Trophoblast cell (in vitro differentiated cells and primary cell): ENCODE measurements at regions not wholly inside any gene's neighbourhood (a gene's known extent, or its start where the extent isn't known, plus 50 kb on each side); places are given as distances from the start of the nearest gene placed in this dataset.

Experiments used
- DNase-seq, 2 donors: peaks; one replicate each; pipeline ENCODE4 v3.0.0-alpha.2; 2016
- H2AFZ ChIP-seq: 2 replicates; pipeline ENCODE4 v1.6.1; 2013; ENCODE audit warnings: low read length, moderate library complexity, mild to moderate bottlenecking; ENCODE audit not compliant: insufficient read depth, poor library complexity
- H2AK5ac ChIP-seq: 2 replicates; pipeline ENCODE4 v1.6.1; 2013; ENCODE audit warnings: mild to moderate bottlenecking, low read length
- H2BK120ac ChIP-seq: 2 replicates; pipeline ENCODE4 v1.6.1; 2013; ENCODE audit warnings: low read length, mild to moderate bottlenecking, moderate library complexity; ENCODE audit not compliant: insufficient read depth, poor library complexity
- H2BK12ac ChIP-seq: 2 replicates; pipeline ENCODE4 v1.6.1; 2013; ENCODE audit warnings: mild to moderate bottlenecking, low read length, moderate library complexity
- H2BK5ac ChIP-seq: 2 replicates; pipeline ENCODE4 v1.6.1; 2013; ENCODE audit warnings: low read length, low read depth, moderate library complexity, mild to moderate bottlenecking; ENCODE audit not compliant: poor library complexity
- H3K14ac ChIP-seq: 2 replicates; pipeline ENCODE4 v1.6.1; 2013; ENCODE audit warnings: mild to moderate bottlenecking, low read length
- H3K18ac ChIP-seq: 2 replicates; pipeline ENCODE4 v1.6.1; 2013; ENCODE audit warnings: mild to moderate bottlenecking, low read length
- H3K23ac ChIP-seq: 2 replicates; pipeline ENCODE4 v1.6.1; 2013; ENCODE audit warnings: low read length
- H3K27ac ChIP-seq: 2 replicates; pipeline ENCODE4 v1.5.1; 2013; ENCODE audit warnings: low read depth, mild to moderate bottlenecking, inconsistent platforms, low read length, moderate library complexity
- H3K27me3 ChIP-seq: 2 replicates; pipeline ENCODE4 v1.6.1; 2013; ENCODE audit warnings: inconsistent platforms, mild to moderate bottlenecking, low read length, moderate library complexity; ENCODE audit not compliant: insufficient read depth
- H3K36me3 ChIP-seq, 2 experiments: 1 replicate in 1 of 2; 2 replicates in 1 of 2; pipeline ENCODE4 v1.6.1; 2013; ENCODE audit warnings: low read length in 2 of 2, mild to moderate bottlenecking in 2 of 2, moderate library complexity in 1 of 2; ENCODE audit not compliant: insufficient read depth in 2 of 2, control insufficient read depth in 1 of 2
- H3K4ac ChIP-seq: 2 replicates; pipeline ENCODE4 v1.6.1; 2013; ENCODE audit warnings: low read depth, mild to moderate bottlenecking, low read length, moderate library complexity
- H3K4me1 ChIP-seq, 2 experiments: 1 replicate in 1 of 2; 2 replicates in 1 of 2; pipeline ENCODE4 v1.6.1; 2013; ENCODE audit warnings: low read length in 2 of 2, mild to moderate bottlenecking in 2 of 2, moderate library complexity in 1 of 2; ENCODE audit not compliant: insufficient read depth in 2 of 2, control insufficient read depth in 1 of 2
- H3K4me2 ChIP-seq: 2 replicates; pipeline ENCODE4 v1.6.1; 2013; ENCODE audit warnings: inconsistent platforms, mild to moderate bottlenecking, low read length, moderate library complexity
- H3K4me3 ChIP-seq: 2 replicates; pipeline ENCODE4 v1.5.1; 2013; ENCODE audit warnings: mild to moderate bottlenecking, low read depth, low read length, inconsistent platforms
- H3K79me1 ChIP-seq: one replicate; pipeline ENCODE4 v1.6.1; 2013; ENCODE audit warnings: low read length
- H3K79me2 ChIP-seq: 2 replicates; pipeline ENCODE4 v1.6.1; 2013; ENCODE audit warnings: low read length, mild to moderate bottlenecking; ENCODE audit not compliant: control insufficient read depth, insufficient read depth, poor library complexity
- H3K9ac ChIP-seq: 2 replicates; pipeline ENCODE4 v1.6.1; 2013; ENCODE audit warnings: mild to moderate bottlenecking, low read length
- H3K9me3 ChIP-seq: 2 replicates; pipeline ENCODE4 v1.6.1; 2013; ENCODE audit warnings: low read depth, mild to moderate bottlenecking, control low read depth, inconsistent platforms, low read length; ENCODE audit not compliant: insufficient read depth
- H4K12ac ChIP-seq: 2 replicates; pipeline ENCODE4 v1.6.1; 2013; ENCODE audit warnings: low read depth, mild to moderate bottlenecking, low read length, moderate library complexity
- H4K8ac ChIP-seq: 2 replicates; pipeline ENCODE4 v1.6.1; 2013; ENCODE audit warnings: low read depth, mild to moderate bottlenecking, low read length, moderate library complexity
- H4K91ac ChIP-seq: one replicate; pipeline ENCODE4 v1.6.1; 2013; ENCODE audit warnings: low read depth, mild to moderate bottlenecking, low read length, moderate library complexity
- WGBS: extraction: QIAGEN DNeasy Blood & Tissue Kit; methylation state at CpG from one replicate; pipeline ENCODE4 v1.1.7; 2013; ENCODE audit warnings: missing lambda C conversion rate; ENCODE audit not compliant: insufficient read length, insufficient coverage; ENCODE audit errors: extremely low coverage; 5-methylcytosine and 5-hydroxymethylcytosine counted together

DNA sequence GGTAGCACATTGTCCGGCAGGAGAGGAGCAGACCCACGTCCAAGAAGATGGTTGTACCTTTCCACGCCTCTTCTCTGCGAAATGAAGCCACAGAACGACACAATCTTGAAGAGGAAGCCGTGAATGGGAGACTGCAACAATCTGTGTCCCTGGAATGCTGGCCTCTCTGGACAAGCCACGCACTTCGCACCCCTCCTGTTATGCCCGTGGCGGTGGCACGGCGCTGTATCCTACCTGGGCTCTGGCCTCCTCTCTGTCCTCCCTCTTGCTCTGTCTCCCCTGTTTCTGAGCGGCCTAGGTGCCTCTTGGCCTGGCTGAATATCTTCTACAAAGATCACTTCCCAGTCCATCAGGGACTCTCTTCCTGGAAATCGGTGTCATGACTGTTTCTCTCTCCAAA lies 717.8 kb downstream of the KCNJ18 start:
- Histone ChIP-seq H3K27ac (no peak overlapping the region), H3K23ac (no peak overlapping the region), H2AFZ (no peak overlapping the region), H2BK120ac (no peak overlapping the region), H4K12ac (no peak overlapping the region), H3K18ac (no peak overlapping the region), H3K27me3 (no peaks in the 10 kb centered on the region), H4K8ac (no peak overlapping the region), H3K9me3 (peaks cover 45% of the 10 kb centered on the region), H3K79me1 (no peaks in the 10 kb centered on the region), H2BK12ac (no peak overlapping the region), H3K4ac (no peak overlapping the region), H3K4me1 (no peaks in the 10 kb centered on the region), H3K4me3 (no peak overlapping the region), H2AK5ac (no peak overlapping the region), H3K79me2 (no peaks in the 10 kb centered on the region), H3K4me2 (no peak overlapping the region), H3K9ac (no peak overlapping the region), H2BK5ac (no peak overlapping the region), H4K91ac (no peak overlapping the region), H3K36me3 (peaks cover 0 to 2% of the 10 kb centered on the region in 2 experiments), H3K14ac (no peak overlapping the region)
- DNase-seq: no peak
- WGBS: no CpG with 5 or more reads among the region's 14 CpGs

DNA sequence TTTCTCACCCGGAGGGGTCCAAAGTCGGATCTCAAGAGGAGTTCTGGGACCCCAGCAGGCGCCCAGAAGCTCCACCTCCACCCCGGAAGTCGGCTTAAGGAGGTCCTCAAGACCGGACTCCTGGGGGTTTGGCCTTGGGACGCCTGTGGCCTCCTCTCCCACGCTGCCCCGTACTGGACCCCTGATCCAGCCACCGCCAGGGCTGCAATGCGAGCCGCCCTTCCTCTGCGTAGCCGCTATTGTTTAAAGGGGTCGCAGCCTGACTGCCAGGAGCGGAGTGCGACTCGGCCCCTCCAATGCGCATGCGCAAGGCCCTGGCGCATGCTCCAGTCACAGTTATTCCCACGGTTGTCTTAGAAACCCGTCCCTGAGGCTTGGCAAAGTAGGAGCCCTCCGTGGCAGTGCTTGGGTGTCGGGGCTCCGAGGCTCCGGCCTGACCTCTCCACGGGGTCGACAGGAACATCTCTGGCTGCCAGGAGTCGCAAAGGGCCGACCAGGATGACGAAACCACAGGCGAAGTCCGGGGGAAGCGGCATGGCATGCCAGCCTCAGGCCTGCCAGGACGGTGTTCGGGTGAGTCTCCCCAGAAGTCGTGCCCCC lies 719.0 kb downstream of the KCNJ18 start:
- Histone ChIP-seq H2BK5ac (no peak overlapping the region), H3K4me2 (no peak overlapping the region), H3K4ac (no peak overlapping the region), H2AK5ac (no peak overlapping the region), H3K9me3 (peaks cover 45% of the 10 kb centered on the region), H4K12ac (no peak overlapping the region), H3K36me3 (peaks cover 0 to 2% of the 10 kb centered on the region in 2 experiments), H3K18ac (no peak overlapping the region), H3K79me2 (no peaks in the 10 kb centered on the region), H3K27ac (no peak overlapping the region), H3K23ac (no peak overlapping the region), H3K27me3 (no peaks in the 10 kb centered on the region), H2BK120ac (no peak overlapping the region), H2AFZ (no peak overlapping the region), H4K91ac (no peak overlapping the region), H3K4me3 (no peak overlapping the region), H2BK12ac (no peak overlapping the region), H3K9ac (no peak overlapping the region), H3K79me1 (no peaks in the 10 kb centered on the region), H3K14ac (no peak overlapping the region), H3K4me1 (no peaks in the 10 kb centered on the region), H4K8ac (no peak overlapping the region)
- no peak for DNase-seq
- WGBS: no CpG with 5 or more reads among the region's 38 CpGs

DNA sequence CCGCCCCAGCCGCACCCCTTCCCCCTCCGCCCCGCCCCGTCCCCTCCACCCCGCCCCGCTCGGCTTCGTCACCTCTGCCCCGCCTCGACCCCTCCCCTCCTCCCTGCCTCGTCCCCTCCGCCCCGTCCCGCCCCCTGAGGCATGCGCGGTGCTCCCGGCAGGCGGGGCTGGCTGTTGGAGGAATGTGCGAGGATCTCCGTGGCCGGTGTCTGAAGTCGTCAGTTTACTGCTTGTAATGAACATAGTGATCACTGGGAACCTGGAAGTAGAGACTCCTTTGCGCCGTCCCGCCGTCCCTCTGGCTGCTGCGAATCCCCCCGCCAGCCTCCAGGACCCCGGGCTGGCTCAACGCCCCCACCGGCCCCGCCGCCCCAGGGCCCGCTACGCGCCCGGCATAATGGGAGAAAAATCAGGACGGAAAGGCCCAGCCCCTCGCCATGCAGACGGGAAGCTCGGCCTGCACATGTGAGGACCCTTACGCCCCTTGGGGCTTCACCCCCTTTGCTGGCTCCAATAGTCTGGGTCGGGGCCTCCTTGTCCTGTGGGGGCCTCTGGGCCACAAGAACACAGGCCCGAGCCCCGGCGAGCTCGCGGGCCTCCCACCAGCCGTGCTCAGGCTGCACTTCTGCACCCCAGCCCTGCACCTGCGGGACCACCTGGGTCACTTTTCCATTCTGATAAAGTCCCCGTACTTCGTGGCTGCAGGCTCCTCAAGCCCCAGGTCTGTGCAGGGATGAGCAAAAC lies 743.1 kb downstream of the KCNJ18 start:
- Histone ChIP-seq H3K4me3 (no peak overlapping the region), H3K4me1 (no peaks in the 10 kb centered on the region), H3K27ac (no peak overlapping the region), H4K8ac (no peak overlapping the region), H2AFZ (no peak overlapping the region), H3K36me3 (no peaks in the 10 kb centered on the region), H3K14ac (no peak overlapping the region), H3K9ac (no peak overlapping the region), H4K91ac (no peak overlapping the region), H3K23ac (no peak overlapping the region), H3K9me3 (peaks cover 20% of the 10 kb centered on the region), H3K4me2 (no peak overlapping the region), H3K79me1 (no peaks in the 10 kb centered on the region), H2BK120ac (no peak overlapping the region), H3K79me2 (no peaks in the 10 kb centered on the region), H3K27me3 (no peaks in the 10 kb centered on the region), H3K18ac (no peak overlapping the region), H2BK5ac (no peak overlapping the region), H2BK12ac (no peak overlapping the region), H3K4ac (no peak overlapping the region), H4K12ac (no peak overlapping the region), H2AK5ac (no peak overlapping the region)
- DNase-seq: no peak
- no CpG with 5 or more reads among the region's 53 CpGs for WGBS

DNA sequence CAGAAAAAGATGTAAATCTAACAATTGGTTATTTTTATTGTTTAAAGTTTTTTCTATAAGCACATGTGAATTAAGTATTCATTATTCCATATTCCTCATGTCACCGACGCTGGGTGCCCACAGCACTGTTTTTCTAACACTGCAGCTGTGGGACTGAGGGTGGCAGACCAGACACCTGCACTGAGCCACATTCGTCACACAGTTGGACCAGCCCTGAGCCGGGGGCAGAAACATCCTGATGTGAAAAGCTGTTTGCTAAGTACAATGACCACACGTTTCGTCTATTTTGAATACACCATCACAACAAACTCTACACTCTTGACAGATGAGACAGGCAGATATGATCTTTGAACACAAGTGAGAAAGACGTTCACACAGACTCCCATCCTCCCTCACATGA lies 749.5 kb downstream of the KCNJ18 start:
- no peak overlapping the region for H2BK5ac ChIP-seq
- no peak overlapping the region for H2AFZ ChIP-seq
- no peak overlapping the region for H3K18ac ChIP-seq
- DNase-seq: no peak
- peaks cover 34% of the 10 kb centered on the region for H3K9me3 ChIP-seq
- no peak overlapping the region for H4K12ac ChIP-seq
- no peaks in the 10 kb centered on the region for H3K4me1 ChIP-seq
- H3K27me3 ChIP-seq: no peaks in the 10 kb centered on the region
- no peak overlapping the region for H2AK5ac ChIP-seq
- H3K79me2 ChIP-seq: no peaks in the 10 kb centered on the region
- H3K4me2 ChIP-seq: no peak overlapping the region
- no peaks in the 10 kb centered on the region for H3K79me1 ChIP-seq
- no peak overlapping the region for H2BK120ac ChIP-seq
- no peak overlapping the region for H3K4me3 ChIP-seq
- no CpG with 5 or more reads among the region's 7 CpGs for WGBS
- H3K9ac ChIP-seq: no peak overlapping the region
- no peak overlapping the region for H4K91ac ChIP-seq
- H4K8ac ChIP-seq: no peak overlapping the region
- H3K23ac ChIP-seq: no peak overlapping the region
- no peaks in the 10 kb centered on the region for H3K36me3 ChIP-seq
- H3K27ac ChIP-seq: no peak overlapping the region
- H3K14ac ChIP-seq: no peak overlapping the region
- no peak overlapping the region for H3K4ac ChIP-seq
- no peak overlapping the region for H2BK12ac ChIP-seq
